GM23338 (cell line): ENCODE measurements at regions not wholly inside any gene's neighbourhood (a gene's known extent, or its start where the extent isn't known, plus 50 kb on each side); places are given as distances from the start of the nearest gene placed in this dataset.

Experiments
- ATAC-seq: fragments of 200-7000 bp; cut with Tn5 transposase; 3 replicates; pipeline ENCODE4 v1.9.1; 2020
- DNase-seq: peaks from one replicate; pipeline ENCODE4 v3.0.0-alpha.2; 2015; ENCODE audit warnings: low spot score
- H2AFZ ChIP-seq: fragments of 200-600 bp; sonication (generic); 2 replicates; pipeline ENCODE4 v1.8.0; 2016; ENCODE audit warnings: antibody characterized with exemption, mild to moderate bottlenecking, moderate library complexity
- H3F3A ChIP-seq: fragments of 200-600 bp; sonication (generic); replicated peaks from 2 replicates; pipeline ENCODE4 v1.8.0; 2017; ENCODE audit warnings: antibody characterized with exemption, mixed run types, low read depth
- H3K27ac ChIP-seq: fragments of 200-600 bp; sonication (generic); 2 replicates; pipeline ENCODE4 v1.6.1; 2016; ENCODE audit warnings: low read depth
- H3K27me3 ChIP-seq: fragments of 200-600 bp; sonication (generic); 2 replicates; pipeline ENCODE4 v1.8.0; 2016; ENCODE audit warnings: mild to moderate bottlenecking, mixed run types, moderate library complexity; ENCODE audit not compliant: insufficient read depth
- H3K36me3 ChIP-seq: fragments of 200-600 bp; sonication (generic); 2 replicates; pipeline ENCODE4 v1.8.0; 2016; ENCODE audit warnings: mild to moderate bottlenecking; ENCODE audit not compliant: insufficient read depth
- H3K4me1 ChIP-seq: fragments of 200-600 bp; sonication (generic); 2 replicates; pipeline ENCODE4 v1.8.0; 2016; ENCODE audit warnings: mild to moderate bottlenecking, moderate library complexity; ENCODE audit not compliant: insufficient read depth
- H3K4me2 ChIP-seq: fragments of 200-600 bp; sonication (generic); 2 replicates; pipeline ENCODE4 v1.7.1; 2017; ENCODE audit warnings: mixed run types
- H3K4me3 ChIP-seq: fragments of 200-600 bp; sonication (generic); 2 replicates; pipeline ENCODE4 v1.6.1; 2016; ENCODE audit warnings: mixed run types
- H3K79me2 ChIP-seq: fragments of 200-600 bp; sonication (generic); replicated peaks from 2 replicates; pipeline ENCODE4 v1.8.0; 2017; ENCODE audit warnings: mild to moderate bottlenecking; ENCODE audit not compliant: insufficient read depth
- H3K9me2 ChIP-seq: fragments of 200-600 bp; sonication (generic); 2 replicates; pipeline ENCODE4 v1.8.0; 2017; ENCODE audit not compliant: insufficient read depth
- H4K20me1 ChIP-seq: fragments of 200-600 bp; sonication (generic); replicated peaks from 2 replicates; pipeline ENCODE4 v1.8.0; 2017; ENCODE audit warnings: mild to moderate bottlenecking; ENCODE audit not compliant: insufficient read depth
- H3K27ac Mint-ChIP-seq: 2 replicates; pipeline ENCODE4 v1.8.0; 2020; ENCODE audit warnings: inconsistent platforms, mild to moderate bottlenecking, moderate library complexity, mixed read lengths
- H3K27me3 Mint-ChIP-seq: 3 replicates; pipeline ENCODE4 v1.8.0; 2022; ENCODE audit warnings: low read depth, mild to moderate bottlenecking, moderate library complexity, mixed read lengths, inconsistent platforms; ENCODE audit not compliant: insufficient read depth, poor library complexity
- H3K36me3 Mint-ChIP-seq: 3 replicates; pipeline ENCODE4 v1.8.0; 2021; ENCODE audit warnings: low read depth, mild to moderate bottlenecking, inconsistent platforms, moderate library complexity, mixed read lengths
- H3K4me1 Mint-ChIP-seq: 3 replicates; pipeline ENCODE4 v1.8.0; 2020; ENCODE audit warnings: mild to moderate bottlenecking, inconsistent platforms, mixed read lengths
- H3K4me3 Mint-ChIP-seq: 3 replicates; pipeline ENCODE4 v1.8.0; 2021; ENCODE audit warnings: moderate library complexity, mild to moderate bottlenecking, inconsistent platforms, mixed read lengths
- H3K9me3 Mint-ChIP-seq: 3 replicates; pipeline ENCODE4 v1.8.0; 2020; ENCODE audit warnings: moderate library complexity, mild to moderate bottlenecking, inconsistent platforms, mixed read lengths
- CREB1 ChIP-seq: fragments of 250-450 bp; sonication (Bioruptor Pico); IDR thresholded peaks from 2 replicates; pipeline ENCODE4 v1.5.0; 2020; ENCODE audit warnings: low read depth, mild to moderate bottlenecking, moderate library complexity
- ZNF114 ChIP-seq: fragments of 250-450 bp; sonication (Bioruptor Pico); IDR thresholded peaks from 2 replicates; pipeline ENCODE4 v1.5.0; 2020; ENCODE audit warnings: mild to moderate bottlenecking, moderate library complexity
- TF ChIP-seq, protein P1 (sequence below): fragments of 250-450 bp; sonication (Bioruptor Pico); IDR thresholded peaks from 2 replicates; pipeline ENCODE4 v1.5.0; 2020; ENCODE audit warnings: mild to moderate bottlenecking, moderate library complexity
- TF ChIP-seq, protein P2 (sequence below), 2 experiments: fragments of 200-600 bp in 1 of 2; sonication (generic) in 1 of 2; conservative IDR thresholded peaks; 2 replicates each; pipeline versions ENCODE4 v1.5.1 to v1.6.1; 2016 to 2017; ENCODE audit warnings: antibody characterized with exemption in 2 of 2, low read depth in 2 of 2, mild to moderate bottlenecking in 2 of 2, moderate library complexity in 1 of 2
- TF ChIP-seq, protein P3 (sequence below): IDR thresholded peaks from one replicate; pipeline ENCODE4 v1.6.1; 2018; ENCODE audit warnings: antibody characterized with exemption; ENCODE audit not compliant: unreplicated experiment

DNA sequence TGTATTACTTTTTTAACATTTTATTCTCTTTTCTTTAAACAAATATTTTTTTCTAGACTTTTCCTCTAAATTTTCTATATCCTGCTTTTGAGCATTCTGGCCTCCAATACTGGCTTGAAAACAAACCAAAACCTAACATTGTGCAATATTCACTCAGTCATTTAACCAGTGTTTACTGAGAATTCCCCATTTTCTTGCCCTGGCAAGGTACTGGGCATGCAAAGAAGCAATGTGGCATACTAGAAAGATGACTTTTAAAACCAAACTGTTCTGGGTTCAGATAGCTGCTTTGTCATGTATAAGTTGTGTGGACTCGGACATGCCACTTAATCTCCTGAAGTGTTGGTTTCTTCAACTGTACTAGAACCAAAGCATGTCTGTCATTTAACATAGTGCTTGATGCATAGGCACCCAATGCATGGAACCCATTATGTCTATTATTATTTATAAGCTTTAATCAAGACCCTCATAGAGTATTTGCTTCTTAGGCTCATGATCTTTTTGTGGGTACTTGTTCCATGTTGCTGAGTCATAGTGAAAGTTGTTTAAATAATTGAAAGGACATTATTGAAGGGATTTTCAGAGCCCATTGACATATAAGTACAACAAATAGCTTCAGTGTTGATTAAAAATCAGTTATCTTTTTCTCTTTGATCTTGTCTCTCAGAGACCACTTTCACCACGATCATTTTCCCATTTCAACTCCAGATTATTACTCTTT, 185.4 kb upstream of the OSR1 start (continued):
- TF ChIP-seq, protein P1, sequence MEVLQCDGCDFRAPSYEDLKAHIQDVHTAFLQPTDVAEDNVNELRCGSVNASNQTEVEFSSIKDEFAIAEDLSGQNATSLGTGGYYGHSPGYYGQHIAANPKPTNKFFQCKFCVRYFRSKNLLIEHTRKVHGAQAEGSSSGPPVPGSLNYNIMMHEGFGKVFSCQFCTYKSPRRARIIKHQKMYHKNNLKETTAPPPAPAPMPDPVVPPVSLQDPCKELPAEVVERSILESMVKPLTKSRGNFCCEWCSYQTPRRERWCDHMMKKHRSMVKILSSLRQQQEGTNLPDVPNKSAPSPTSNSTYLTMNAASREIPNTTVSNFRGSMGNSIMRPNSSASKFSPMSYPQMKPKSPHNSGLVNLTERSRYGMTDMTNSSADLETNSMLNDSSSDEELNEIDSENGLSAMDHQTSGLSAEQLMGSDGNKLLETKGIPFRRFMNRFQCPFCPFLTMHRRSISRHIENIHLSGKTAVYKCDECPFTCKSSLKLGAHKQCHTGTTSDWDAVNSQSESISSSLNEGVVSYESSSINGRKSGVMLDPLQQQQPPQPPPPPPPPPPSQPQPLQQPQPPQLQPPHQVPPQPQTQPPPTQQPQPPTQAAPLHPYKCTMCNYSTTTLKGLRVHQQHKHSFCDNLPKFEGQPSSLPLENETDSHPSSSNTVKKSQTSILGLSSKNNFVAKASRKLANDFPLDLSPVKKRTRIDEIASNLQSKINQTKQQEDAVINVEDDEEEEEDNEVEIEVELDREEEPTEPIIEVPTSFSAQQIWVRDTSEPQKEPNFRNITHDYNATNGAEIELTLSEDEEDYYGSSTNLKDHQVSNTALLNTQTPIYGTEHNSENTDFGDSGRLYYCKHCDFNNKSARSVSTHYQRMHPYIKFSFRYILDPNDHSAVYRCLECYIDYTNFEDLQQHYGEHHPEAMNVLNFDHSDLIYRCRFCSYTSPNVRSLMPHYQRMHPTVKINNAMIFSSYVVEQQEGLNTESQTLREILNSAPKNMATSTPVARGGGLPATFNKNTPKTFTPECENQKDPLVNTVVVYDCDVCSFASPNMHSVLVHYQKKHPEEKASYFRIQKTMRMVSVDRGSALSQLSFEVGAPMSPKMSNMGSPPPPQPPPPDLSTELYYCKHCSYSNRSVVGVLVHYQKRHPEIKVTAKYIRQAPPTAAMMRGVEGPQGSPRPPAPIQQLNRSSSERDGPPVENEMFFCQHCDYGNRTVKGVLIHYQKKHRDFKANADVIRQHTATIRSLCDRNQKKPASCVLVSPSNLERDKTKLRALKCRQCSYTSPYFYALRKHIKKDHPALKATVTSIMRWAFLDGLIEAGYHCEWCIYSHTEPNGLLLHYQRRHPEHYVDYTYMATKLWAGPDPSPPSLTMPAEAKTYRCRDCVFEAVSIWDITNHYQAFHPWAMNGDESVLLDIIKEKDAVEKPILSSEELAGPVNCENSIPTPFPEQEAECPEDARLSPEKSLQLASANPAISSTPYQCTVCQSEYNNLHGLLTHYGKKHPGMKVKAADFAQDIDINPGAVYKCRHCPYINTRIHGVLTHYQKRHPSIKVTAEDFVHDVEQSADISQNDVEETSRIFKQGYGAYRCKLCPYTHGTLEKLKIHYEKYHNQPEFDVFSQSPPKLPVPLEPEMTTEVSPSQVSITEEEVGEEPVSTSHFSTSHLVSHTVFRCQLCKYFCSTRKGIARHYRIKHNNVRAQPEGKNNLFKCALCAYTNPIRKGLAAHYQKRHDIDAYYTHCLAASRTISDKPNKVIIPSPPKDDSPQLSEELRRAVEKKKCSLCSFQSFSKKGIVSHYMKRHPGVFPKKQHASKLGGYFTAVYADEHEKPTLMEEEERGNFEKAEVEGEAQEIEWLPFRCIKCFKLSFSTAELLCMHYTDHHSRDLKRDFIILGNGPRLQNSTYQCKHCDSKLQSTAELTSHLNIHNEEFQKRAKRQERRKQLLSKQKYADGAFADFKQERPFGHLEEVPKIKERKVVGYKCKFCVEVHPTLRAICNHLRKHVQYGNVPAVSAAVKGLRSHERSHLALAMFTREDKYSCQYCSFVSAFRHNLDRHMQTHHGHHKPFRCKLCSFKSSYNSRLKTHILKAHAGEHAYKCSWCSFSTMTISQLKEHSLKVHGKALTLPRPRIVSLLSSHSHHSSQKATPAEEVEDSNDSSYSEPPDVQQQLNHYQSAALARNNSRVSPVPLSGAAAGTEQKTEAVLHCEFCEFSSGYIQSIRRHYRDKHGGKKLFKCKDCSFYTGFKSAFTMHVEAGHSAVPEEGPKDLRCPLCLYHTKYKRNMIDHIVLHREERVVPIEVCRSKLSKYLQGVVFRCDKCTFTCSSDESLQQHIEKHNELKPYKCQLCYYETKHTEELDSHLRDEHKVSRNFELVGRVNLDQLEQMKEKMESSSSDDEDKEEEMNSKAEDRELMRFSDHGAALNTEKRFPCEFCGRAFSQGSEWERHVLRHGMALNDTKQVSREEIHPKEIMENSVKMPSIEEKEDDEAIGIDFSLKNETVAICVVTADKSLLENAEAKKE (CRISPR knock-in tag), result no peak
- no peak for TF ChIP-seq ZNF114
- TF ChIP-seq, protein P2, sequence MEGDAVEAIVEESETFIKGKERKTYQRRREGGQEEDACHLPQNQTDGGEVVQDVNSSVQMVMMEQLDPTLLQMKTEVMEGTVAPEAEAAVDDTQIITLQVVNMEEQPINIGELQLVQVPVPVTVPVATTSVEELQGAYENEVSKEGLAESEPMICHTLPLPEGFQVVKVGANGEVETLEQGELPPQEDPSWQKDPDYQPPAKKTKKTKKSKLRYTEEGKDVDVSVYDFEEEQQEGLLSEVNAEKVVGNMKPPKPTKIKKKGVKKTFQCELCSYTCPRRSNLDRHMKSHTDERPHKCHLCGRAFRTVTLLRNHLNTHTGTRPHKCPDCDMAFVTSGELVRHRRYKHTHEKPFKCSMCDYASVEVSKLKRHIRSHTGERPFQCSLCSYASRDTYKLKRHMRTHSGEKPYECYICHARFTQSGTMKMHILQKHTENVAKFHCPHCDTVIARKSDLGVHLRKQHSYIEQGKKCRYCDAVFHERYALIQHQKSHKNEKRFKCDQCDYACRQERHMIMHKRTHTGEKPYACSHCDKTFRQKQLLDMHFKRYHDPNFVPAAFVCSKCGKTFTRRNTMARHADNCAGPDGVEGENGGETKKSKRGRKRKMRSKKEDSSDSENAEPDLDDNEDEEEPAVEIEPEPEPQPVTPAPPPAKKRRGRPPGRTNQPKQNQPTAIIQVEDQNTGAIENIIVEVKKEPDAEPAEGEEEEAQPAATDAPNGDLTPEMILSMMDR (conservative IDR thresholded peaks at IDR 0.05; ENCODE audit: low read depth in 2 of 2), result no peak

DNA sequence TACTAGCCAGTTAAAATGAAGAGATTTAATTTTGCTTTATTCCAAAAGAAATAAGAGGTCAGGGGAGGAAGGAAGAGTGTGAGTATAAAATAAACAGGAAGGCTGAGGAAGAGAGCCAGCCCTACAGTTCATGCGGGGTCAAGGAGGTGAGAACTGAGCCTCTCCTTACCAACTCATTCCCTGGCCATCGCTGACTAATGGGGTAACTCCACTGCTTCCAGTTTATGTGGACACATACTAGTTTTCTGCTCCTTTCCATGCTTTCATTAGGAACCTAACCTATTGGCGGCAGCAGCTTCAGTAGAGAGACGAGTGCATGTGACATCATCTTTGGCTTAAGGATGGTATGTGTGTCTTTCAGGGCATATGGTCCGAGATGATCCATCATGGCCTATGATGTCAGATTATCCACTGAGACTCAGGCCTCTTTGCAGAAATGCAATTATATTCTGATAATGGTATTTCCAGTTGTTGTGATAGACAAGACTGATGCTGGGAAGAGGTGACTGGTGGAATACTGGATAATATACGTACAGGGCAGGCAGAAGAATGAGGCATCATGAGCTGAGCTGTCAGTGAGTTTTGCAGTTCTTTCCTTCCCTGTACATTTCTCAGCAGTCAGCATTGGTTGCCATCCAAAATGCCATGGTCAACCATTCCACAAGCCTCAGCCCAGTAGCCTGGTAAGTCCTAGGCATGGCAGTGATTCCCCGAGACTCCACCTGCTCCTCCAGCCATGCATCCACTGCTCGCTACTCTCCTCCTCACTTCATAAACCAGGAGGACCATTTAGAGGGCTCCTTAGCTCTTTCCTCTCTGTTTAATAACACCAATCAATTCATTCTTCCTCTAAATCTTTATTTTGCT, 184.6 kb upstream of the OSR1 start:
- H4K20me1 ChIP-seq, result no peaks in the 10 kb centered on the region
- peaks cover 6% of the 10 kb centered on the region for H3K27me3 Mint-ChIP-seq
- no peak overlapping the region for H3K4me3 Mint-ChIP-seq
- ATAC-seq (no peak), DNase-seq (no peak)
- no peaks in the 10 kb centered on the region for H3K36me3 Mint-ChIP-seq
- no peaks in the 10 kb centered on the region for H3K36me3 ChIP-seq
- no peaks in the 10 kb centered on the region for H3K79me2 ChIP-seq
- H3K27ac Mint-ChIP-seq, result no peak overlapping the region
- H3K9me3 Mint-ChIP-seq, result no peaks in the 10 kb centered on the region
- H3K27me3 ChIP-seq, result no peaks in the 10 kb centered on the region
- no peak overlapping the region for H3K4me3 ChIP-seq
- H3K27ac ChIP-seq, result no peak overlapping the region
- H3K4me2 ChIP-seq, result no peak overlapping the region
- H3K4me1 Mint-ChIP-seq, result peaks cover 3% of the 10 kb centered on the region; the same call in 2 of the 3 replicates
- H3K9me2 ChIP-seq, result no peaks in the 10 kb centered on the region
- H2AFZ ChIP-seq, result no peak overlapping the region
- no peaks in the 10 kb centered on the region for H3K4me1 ChIP-seq
- no peaks in the 10 kb centered on the region for H3F3A ChIP-seq
- TF ChIP-seq CREB1 (no peak), ZNF114 (no peak)
- TF ChIP-seq, protein P3, sequence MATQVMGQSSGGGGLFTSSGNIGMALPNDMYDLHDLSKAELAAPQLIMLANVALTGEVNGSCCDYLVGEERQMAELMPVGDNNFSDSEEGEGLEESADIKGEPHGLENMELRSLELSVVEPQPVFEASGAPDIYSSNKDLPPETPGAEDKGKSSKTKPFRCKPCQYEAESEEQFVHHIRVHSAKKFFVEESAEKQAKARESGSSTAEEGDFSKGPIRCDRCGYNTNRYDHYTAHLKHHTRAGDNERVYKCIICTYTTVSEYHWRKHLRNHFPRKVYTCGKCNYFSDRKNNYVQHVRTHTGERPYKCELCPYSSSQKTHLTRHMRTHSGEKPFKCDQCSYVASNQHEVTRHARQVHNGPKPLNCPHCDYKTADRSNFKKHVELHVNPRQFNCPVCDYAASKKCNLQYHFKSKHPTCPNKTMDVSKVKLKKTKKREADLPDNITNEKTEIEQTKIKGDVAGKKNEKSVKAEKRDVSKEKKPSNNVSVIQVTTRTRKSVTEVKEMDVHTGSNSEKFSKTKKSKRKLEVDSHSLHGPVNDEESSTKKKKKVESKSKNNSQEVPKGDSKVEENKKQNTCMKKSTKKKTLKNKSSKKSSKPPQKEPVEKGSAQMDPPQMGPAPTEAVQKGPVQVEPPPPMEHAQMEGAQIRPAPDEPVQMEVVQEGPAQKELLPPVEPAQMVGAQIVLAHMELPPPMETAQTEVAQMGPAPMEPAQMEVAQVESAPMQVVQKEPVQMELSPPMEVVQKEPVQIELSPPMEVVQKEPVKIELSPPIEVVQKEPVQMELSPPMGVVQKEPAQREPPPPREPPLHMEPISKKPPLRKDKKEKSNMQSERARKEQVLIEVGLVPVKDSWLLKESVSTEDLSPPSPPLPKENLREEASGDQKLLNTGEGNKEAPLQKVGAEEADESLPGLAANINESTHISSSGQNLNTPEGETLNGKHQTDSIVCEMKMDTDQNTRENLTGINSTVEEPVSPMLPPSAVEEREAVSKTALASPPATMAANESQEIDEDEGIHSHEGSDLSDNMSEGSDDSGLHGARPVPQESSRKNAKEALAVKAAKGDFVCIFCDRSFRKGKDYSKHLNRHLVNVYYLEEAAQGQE, result no peak
